K562 (cell line): ENCODE measurements at regions not wholly inside any gene's neighbourhood (a gene's known extent, or its start where the extent isn't known, plus 50 kb on each side); places are given as distances from the start of the nearest gene placed in this dataset.

ENCODE experiments used
- ATAC-seq: fragments of 200-7000 bp; cut with Tn5 transposase; 3 replicates; pipeline ENCODE4 v1.9.1; 2020; ENCODE audit warnings: moderate library complexity
- BruUV-seq: library from RNA; stranded (reverse); fragments of 400-500 nt; replicated peaks from 2 replicates; lab custom pipeline; 2021; lab: Mats Ljungman, UMichigan
- CTCF ChIA-PET: fragments of 300-600 bp; formaldehyde crosslinking; extraction: SDS; loops from one replicate; lab custom pipeline; 2021; ENCODE audit warnings: low intra/inter-chr PET ratio; lab: Yijun Ruan, JAX
- POLR2A ChIA-PET: fragments of 300-600, 350-650 bp; sonication (Branson Sonifier 250); formaldehyde crosslinking; extraction: SDS; loops from one replicate; lab custom pipeline; 2021; ENCODE audit warnings: antibody characterized with exemption, inconsistent platforms; lab: Yijun Ruan, JAX
- DNase-seq, 4 experiments: peaks; one replicate each; pipeline versions ENCODE4 v3.0.0 to v3.0.0-alpha.2; 2011 to 2018; ENCODE audit warnings: low spot score in 3 of 4, mixed read lengths in 3 of 4; ENCODE audit errors: extremely low read depth in 1 of 4
- FAIRE-seq: peaks from 2 replicates; lab custom pipeline; 2011; peaks lifted over from hg19 to GRCh38; lab: Jason Lieb, UNC
- H2AFZ ChIP-seq: 2 replicates; pipeline ENCODE4 v1.6.0; 2011; ENCODE audit warnings: low read depth, low read length, control low read depth, inconsistent platforms
- H3K27ac ChIP-seq: fragments of 200-600 bp; 3 replicates; pipeline ENCODE4 v1.8.0; 2011; ENCODE audit warnings: low read depth, mild to moderate bottlenecking, control low read depth, inconsistent platforms, low read length, moderate library complexity, mixed read lengths; ENCODE audit errors: extremely low read depth
- H3K27me3 ChIP-seq, 2 experiments: fragments of 300-600 bp in 1 of 2; 2 replicates in 1 of 2; 3 replicates in 1 of 2; pipeline versions ENCODE4 v1.6.0 to v1.8.0; 2011; ENCODE audit warnings: inconsistent platforms in 2 of 2, low read length in 2 of 2, mild to moderate bottlenecking in 1 of 2, mixed read lengths in 1 of 2, moderate library complexity in 1 of 2; ENCODE audit not compliant: control insufficient read depth in 2 of 2, insufficient read depth in 2 of 2
- H3K36me3 ChIP-seq: fragments of 300-600 bp; 3 replicates; pipeline ENCODE4 v1.8.0; 2011; ENCODE audit warnings: mild to moderate bottlenecking, low read length, inconsistent platforms; ENCODE audit not compliant: control insufficient read depth, insufficient read depth
- H3K4me1 ChIP-seq, 2 experiments: fragments of 200-600 bp in 1 of 2; replicated peaks in 1 of 2; 2 replicates in 1 of 2; 3 replicates in 1 of 2; pipeline versions ENCODE4 v1.5.1 to v1.8.0; 2011; ENCODE audit warnings: inconsistent platforms in 2 of 2, low read length in 2 of 2, mild to moderate bottlenecking in 1 of 2, mixed read lengths in 1 of 2, moderate library complexity in 1 of 2; ENCODE audit not compliant: control insufficient read depth in 2 of 2, insufficient read depth in 2 of 2
- H3K4me2 ChIP-seq: 2 replicates; pipeline ENCODE4 v1.6.1; 2011; ENCODE audit warnings: low read length, control low read depth, inconsistent platforms, mixed read lengths; ENCODE audit not compliant: insufficient read depth
- H3K4me3 ChIP-seq: fragments of 200-600 bp; sonication (generic), shearing (Covaris generic); 2 replicates; pipeline ENCODE4 v1.5.1; 2016; ENCODE audit warnings: control low read depth, inconsistent platforms
- H3K79me2 ChIP-seq: fragments of 200-600 bp; 3 replicates; pipeline ENCODE4 v1.8.0; 2011; ENCODE audit warnings: low read length, inconsistent platforms; ENCODE audit not compliant: control insufficient read depth, insufficient read depth
- H3K9ac ChIP-seq, 2 experiments: 2 replicates each; pipeline versions ENCODE4 v1.6.0 to v1.6.1; 2011; ENCODE audit warnings: low read depth in 2 of 2, low read length in 2 of 2, control low read depth in 1 of 2, inconsistent platforms in 1 of 2, mild to moderate bottlenecking in 1 of 2, mixed read lengths in 1 of 2; ENCODE audit not compliant: insufficient read depth in 1 of 2
- H3K9me1 ChIP-seq: one replicate; pipeline ENCODE4 v1.6.0; 2011; ENCODE audit warnings: inconsistent platforms, mild to moderate bottlenecking, low read length, moderate library complexity; ENCODE audit not compliant: control insufficient read depth, insufficient read depth
- H3K9me3 ChIP-seq: replicated peaks from 2 replicates; pipeline ENCODE4 v1.5.1; 2011; ENCODE audit warnings: low read depth, low read length, inconsistent platforms; ENCODE audit not compliant: control insufficient read depth, insufficient read depth
- H4K20me1 ChIP-seq: replicated peaks from 2 replicates; pipeline ENCODE4 v1.6.1; 2011; ENCODE audit warnings: low read length, inconsistent platforms, mixed read lengths; ENCODE audit not compliant: control insufficient read depth, insufficient read depth
- BCL6 ChIP-seq: fragments of 250-450 bp; sonication (Bioruptor Pico); IDR thresholded peaks from 2 replicates; pipeline ENCODE4 v1.4.0; 2020
- CC2D1A ChIP-seq: fragments of 450-650 bp; IDR thresholded peaks from 2 replicates; pipeline ENCODE4 v1.6.1; 2017; ENCODE audit warnings: mild to moderate bottlenecking
- CREB1 ChIP-seq, 2 experiments: sonication (generic) in 1 of 2; formaldehyde crosslinking in 1 of 2; IDR thresholded peaks; 2 replicates each; pipeline versions ENCODE4 v1.6.1 to v1.8.0; 2012 to 2022; ENCODE audit warnings: inconsistent platforms in 1 of 2, mild to moderate bottlenecking in 1 of 2, missing genetic modification reagents in 1 of 2, moderate library complexity in 1 of 2
- CREB3 ChIP-seq: fragments of 450-650 bp; conservative IDR thresholded peaks from 2 replicates; pipeline ENCODE4 v1.6.1; 2016; ENCODE audit warnings: missing genetic modification characterization, low read depth, mild to moderate bottlenecking, missing compliant biosample characterization, moderate library complexity
- E2F6 ChIP-seq, 2 experiments: IDR thresholded peaks; 2 replicates each; pipeline ENCODE4 v1.6.1; 2011; ENCODE audit warnings: borderline replicate concordance in 1 of 2, control low read depth in 1 of 2, low read depth in 1 of 2, low read length in 1 of 2, mild to moderate bottlenecking in 1 of 2, mixed read lengths in 1 of 2, moderate library complexity in 1 of 2; ENCODE audit not compliant: insufficient read depth in 1 of 2, insufficient read length in 1 of 2, poor library complexity in 1 of 2, severe bottlenecking in 1 of 2; ENCODE audit errors: extremely low read depth in 1 of 2
- HLTF ChIP-seq: fragments of 450-650 bp; IDR thresholded peaks from 2 replicates; pipeline ENCODE4 v1.6.1; 2016
- KDM5B ChIP-seq: fragments of 200-600 bp; sonication (generic); IDR thresholded peaks from 2 replicates; pipeline ENCODE4 v1.6.1; 2012; ENCODE audit warnings: low read depth, mild to moderate bottlenecking, moderate library complexity, low read length, control low read depth, inconsistent platforms; ENCODE audit not compliant: insufficient replicate concordance
- KLF1 ChIP-seq: fragments of 450-650 bp; IDR thresholded peaks from 2 replicates; pipeline ENCODE4 v1.6.1; 2016; ENCODE audit warnings: missing genetic modification characterization, missing compliant biosample characterization
- KLF6 ChIP-seq: fragments of 250-450 bp; sonication (Bioruptor Pico); IDR thresholded peaks from 2 replicates; pipeline ENCODE4 v1.4.0; 2020; ENCODE audit warnings: mild to moderate bottlenecking, moderate library complexity, borderline replicate concordance
- PHB ChIP-seq: fragments of 250-450 bp; sonication (Bioruptor Pico); IDR thresholded peaks from 2 replicates; pipeline ENCODE4 v1.5.0; 2021
- POLR2AphosphoS5 ChIP-seq: IDR thresholded peaks from 2 replicates; pipeline ENCODE4 v1.6.1; 2011; ENCODE audit warnings: mild to moderate bottlenecking, low read depth, low read length, moderate library complexity; ENCODE audit not compliant: control insufficient read depth, insufficient read depth
- PTTG1 ChIP-seq: fragments of 450-650 bp; IDR thresholded peaks from 2 replicates; pipeline ENCODE4 v1.6.1; 2016; ENCODE audit warnings: low read depth, mild to moderate bottlenecking, missing genetic modification characterization, missing compliant biosample characterization
- SNIP1 ChIP-seq: fragments of 450-650 bp; IDR thresholded peaks from 2 replicates; pipeline ENCODE4 v1.7.1; 2017; ENCODE audit warnings: low read depth, mild to moderate bottlenecking
- STAG1 ChIP-seq: sonication (generic); formaldehyde crosslinking; IDR thresholded peaks from 2 replicates; pipeline ENCODE4 v1.5.0; 2020; ENCODE audit warnings: missing genetic modification reagents, borderline replicate concordance
- TFAP4 ChIP-seq: sonication (generic); formaldehyde crosslinking; IDR thresholded peaks from 2 replicates; pipeline ENCODE4 v1.8.0; 2022; ENCODE audit warnings: missing genetic modification reagents, mild to moderate bottlenecking, moderate library complexity, borderline replicate concordance
- THAP12 ChIP-seq: fragments of 250-450 bp; sonication (Bioruptor Pico); IDR thresholded peaks from 2 replicates; pipeline ENCODE4 v1.9.0; 2021; ENCODE audit warnings: mild to moderate bottlenecking, inconsistent platforms
- ZNF23 ChIP-seq: fragments of 250-450 bp; sonication (Bioruptor Pico); IDR thresholded peaks from 2 replicates; pipeline ENCODE4 v1.4.0; 2020; ENCODE audit warnings: mild to moderate bottlenecking
- ZNF232 ChIP-seq: sonication (generic); formaldehyde crosslinking; IDR thresholded peaks from 2 replicates; pipeline ENCODE4 v1.8.0; 2022; ENCODE audit warnings: mild to moderate bottlenecking, missing genetic modification reagents
- in situ Hi-C: fragments of 300-500 bp; cut with MboI; formaldehyde crosslinking; loops from 4 replicates; pipeline ENCODE4 v1.15.0; 2018; ENCODE audit warnings: inconsistent platforms, mixed read lengths
- intact Hi-C: fragments of 100-400 bp; cut with micrococcal nuclease; formaldehyde crosslinking; loops from 2 replicates; pipeline ENCODE4 v1.14.2; 2022

GRCh38 chr18:28606686-28607085, 429.8 kb upstream of the CDH2 start (continued):
- no peak for TF ChIP-seq CREB1 (IDR thresholded peaks at IDR 0.05)
- no peak for TF ChIP-seq CREB1 (CRISPR knock-in tag; IDR thresholded peaks at IDR 0.05)
- TF ChIP-seq ZNF232 (CRISPR knock-in tag) = no peak
- TF ChIP-seq STAG1 (CRISPR knock-in tag) = no peak

GRCh38 chr18:28602391-28602790, 425.5 kb upstream of the CDH2 start:
- H3K4me1 ChIP-seq = no peaks in the 10 kb centered on the region
- intact Hi-C loops (no loop called here), in situ Hi-C loops (no loop called here)
- H3K9me3 ChIP-seq = no peaks in the 10 kb centered on the region
- H3K9ac ChIP-seq = no peak overlapping the region
- ATAC-seq (no peak), FAIRE-seq (no peak), DNase-seq (no peak)
- no peaks in the 10 kb centered on the region for H3K36me3 ChIP-seq
- ChIA-PET CTCF (no interaction called here), POLR2A (no interaction called here)
- no peak overlapping the region for H3K4me3 ChIP-seq
- no peak overlapping the region for H3K4me2 ChIP-seq
- H3K27ac ChIP-seq = no peak overlapping the region
- no peaks in the 10 kb centered on the region for H4K20me1 ChIP-seq
- no peak overlapping the region for H2AFZ ChIP-seq
- no peaks in the 10 kb centered on the region for H3K79me2 ChIP-seq
- H3K9me1 ChIP-seq = no peaks in the 10 kb centered on the region
- no peaks in the 10 kb centered on the region for H3K27me3 ChIP-seq
- BruUV-seq = no TSS peak
- TF ChIP-seq TFAP4 (CRISPR knock-in tag) (no peak), POLR2AphosphoS5 (no peak), CC2D1A (no peak), HLTF (no peak), BCL6 (CRISPR knock-in tag) (no peak), KDM5B (no peak), THAP12 (CRISPR knock-in tag) (no peak), ZNF23 (CRISPR knock-in tag) (no peak), SNIP1 (no peak), KLF6 (CRISPR knock-in tag) (no peak), PHB (CRISPR knock-in tag) (no peak), CREB3 (tag) (no peak), E2F6 (IDR thresholded peaks at IDR 0.05; ENCODE audit: borderline replicate concordance in 1 of 2, extremely low read depth in 1 of 2, insufficient read depth in 1 of 2, insufficient read length in 1 of 2, low read depth in 1 of 2, low read length in 1 of 2, poor library complexity in 1 of 2, severe bottlenecking in 1 of 2) (no peak), KLF1 (tag) (no peak), PTTG1 (tag) (no peak)
